ENCODE measurements at regions not wholly inside any gene's neighbourhood (a gene's known extent, or its start where the extent isn't known, plus 50 kb on each side); places are given as distances from the start of the nearest gene placed in this dataset.

- no peak for DNase-seq (ENCODE audit: low read depth)
- TF ChIP-seq CTCF (IDR thresholded peaks at IDR 0.05; ENCODE audit: insufficient read depth, low read depth, low read length, missing control alignments) = no peak
- H3K4me3 ChIP-seq (ENCODE audit: low read depth, low read length) = no peak overlapping the region
Measured at GRCh38 chr10:63986536-63986935, 465.3 kb downstream of the REEP3 start.

GRCh38 chr10:63987212-63987611 lies 466.0 kb downstream of the REEP3 start:
- no peak for TF ChIP-seq CTCF (IDR thresholded peaks at IDR 0.05; ENCODE audit: insufficient read depth, low read depth, low read length, missing control alignments)
- DNase-seq (ENCODE audit: low read depth) = no peak
- no peak overlapping the region for H3K4me3 ChIP-seq (ENCODE audit: low read depth, low read length)

GRCh38 chr10:63994371-63994770 lies 473.2 kb downstream of the REEP3 start:
- DNase-seq (ENCODE audit: low read depth) = no peak
- no peak for TF ChIP-seq CTCF (IDR thresholded peaks at IDR 0.05; ENCODE audit: insufficient read depth, low read depth, low read length, missing control alignments)
- H3K4me3 ChIP-seq (ENCODE audit: low read depth, low read length) = no peak overlapping the region

- DNase-seq (ENCODE audit: low read depth) = no peak
- H3K4me3 ChIP-seq (ENCODE audit: low read depth, low read length) = no peak overlapping the region
- no peak for TF ChIP-seq CTCF (IDR thresholded peaks at IDR 0.05; ENCODE audit: insufficient read depth, low read depth, low read length, missing control alignments)
Measured at GRCh38 chr10:64007157-64007556, 486.0 kb downstream of the REEP3 start.

GRCh38 chr10:64010711-64011110 lies 489.5 kb downstream of the REEP3 start:
- TF ChIP-seq CTCF (IDR thresholded peaks at IDR 0.05; ENCODE audit: insufficient read depth, low read depth, low read length, missing control alignments) = no peak
- no peak overlapping the region for H3K4me3 ChIP-seq (ENCODE audit: low read depth, low read length)
- no peak for DNase-seq (ENCODE audit: low read depth)

- H3K4me3 ChIP-seq (ENCODE audit: low read depth, low read length) = no peak overlapping the region
- TF ChIP-seq CTCF (IDR thresholded peaks at IDR 0.05; ENCODE audit: insufficient read depth, low read depth, low read length, missing control alignments) = no peak
- no peak for DNase-seq (ENCODE audit: low read depth)
Measured at GRCh38 chr10:64011912-64012714, 490.9 kb downstream of the REEP3 start.

- no peak for TF ChIP-seq CTCF (IDR thresholded peaks at IDR 0.05; ENCODE audit: insufficient read depth, low read depth, low read length, missing control alignments)
- H3K4me3 ChIP-seq (ENCODE audit: low read depth, low read length) = no peak overlapping the region
- no peak for DNase-seq (ENCODE audit: low read depth)
Measured at GRCh38 chr10:64014281-64014680, 493.1 kb downstream of the REEP3 start.
